K562 (cell line): ENCODE measurements at regions not wholly inside any gene's neighbourhood (a gene's known extent, or its start where the extent isn't known, plus 50 kb on each side); places are given as distances from the start of the nearest gene placed in this dataset.

ENCODE experiments used
- ERF ChIP-seq: fragments of 450-650 bp; formaldehyde crosslinking; IDR thresholded peaks from 2 replicates; pipeline ENCODE4 v1.4.0; 2020; ENCODE audit warnings: mild to moderate bottlenecking, mixed read lengths
- HDAC2 ChIP-seq: fragments of 450-650 bp; IDR thresholded peaks from 2 replicates; pipeline ENCODE4 v1.6.1; 2016; ENCODE audit warnings: mild to moderate bottlenecking
- KAT7 ChIP-seq: sonication (generic); formaldehyde crosslinking; IDR thresholded peaks from 2 replicates; pipeline ENCODE4 v1.8.0; 2022; ENCODE audit warnings: missing genetic modification reagents, mild to moderate bottlenecking, borderline replicate concordance
- TF ChIP-seq, protein P1 (sequence below): sonication (generic); formaldehyde crosslinking; IDR thresholded peaks from 2 replicates; pipeline ENCODE4 v1.8.1; 2022; ENCODE audit warnings: missing genetic modification reagents
- TF ChIP-seq, protein P2 (sequence below), 2 experiments: fragments of 450-650 bp in 1 of 2; sonication (generic) in 1 of 2; formaldehyde crosslinking in 1 of 2; IDR thresholded peaks in 1 of 2; conservative IDR thresholded peaks in 1 of 2; 2 replicates each; pipeline versions ENCODE4 v1.6.1 to v1.8.1; 2016 to 2023; ENCODE audit warnings: mild to moderate bottlenecking in 2 of 2, moderate library complexity in 2 of 2, inconsistent platforms in 1 of 2, missing genetic modification reagents in 1 of 2

DNA sequence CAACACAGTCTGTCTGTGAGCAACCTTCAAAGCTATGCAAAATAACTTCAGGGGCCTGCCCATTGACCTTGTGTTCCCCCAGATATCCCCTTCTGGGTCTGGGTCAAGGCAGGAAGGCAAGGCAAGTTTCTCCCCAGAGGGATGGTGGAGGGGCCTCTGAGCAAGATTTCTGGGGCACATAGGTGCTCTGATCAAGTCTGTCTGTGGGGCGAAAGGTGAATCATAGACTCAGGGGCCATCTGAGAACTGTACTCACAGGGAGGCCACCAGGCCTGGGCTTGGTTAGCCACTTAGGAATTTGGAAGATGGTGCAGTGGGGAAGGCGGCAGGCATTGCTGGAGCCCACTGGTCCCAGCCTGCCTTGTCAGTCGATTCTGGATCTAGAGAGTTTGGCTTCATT, 92.4 kb downstream of the MINAR1 start:
- TF ChIP-seq, protein P1, sequence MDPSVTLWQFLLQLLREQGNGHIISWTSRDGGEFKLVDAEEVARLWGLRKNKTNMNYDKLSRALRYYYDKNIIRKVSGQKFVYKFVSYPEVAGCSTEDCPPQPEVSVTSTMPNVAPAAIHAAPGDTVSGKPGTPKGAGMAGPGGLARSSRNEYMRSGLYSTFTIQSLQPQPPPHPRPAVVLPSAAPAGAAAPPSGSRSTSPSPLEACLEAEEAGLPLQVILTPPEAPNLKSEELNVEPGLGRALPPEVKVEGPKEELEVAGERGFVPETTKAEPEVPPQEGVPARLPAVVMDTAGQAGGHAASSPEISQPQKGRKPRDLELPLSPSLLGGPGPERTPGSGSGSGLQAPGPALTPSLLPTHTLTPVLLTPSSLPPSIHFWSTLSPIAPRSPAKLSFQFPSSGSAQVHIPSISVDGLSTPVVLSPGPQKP, result no peak
- no peak for TF ChIP-seq KAT7 (CRISPR knock-in tag)
- TF ChIP-seq ERF (CRISPR knock-in tag), result no peak
- TF ChIP-seq, protein P2, sequence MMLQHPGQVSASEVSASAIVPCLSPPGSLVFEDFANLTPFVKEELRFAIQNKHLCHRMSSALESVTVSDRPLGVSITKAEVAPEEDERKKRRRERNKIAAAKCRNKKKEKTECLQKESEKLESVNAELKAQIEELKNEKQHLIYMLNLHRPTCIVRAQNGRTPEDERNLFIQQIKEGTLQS (IDR thresholded peaks at IDR 0.05), result no peak
- TF ChIP-seq, protein P2 (CRISPR knock-in tag; conservative IDR thresholded peaks at IDR 0.05), result no peak
- no peak for TF ChIP-seq HDAC2
